WTC11 (cell line): ENCODE measurements at regions not wholly inside any gene's neighbourhood (a gene's known extent, or its start where the extent isn't known, plus 50 kb on each side); places are given as distances from the start of the nearest gene placed in this dataset.

Experiments used
- MAX ChIP-seq: sonication (generic); formaldehyde crosslinking; IDR thresholded peaks from 2 replicates; pipeline ENCODE4 v1.8.0; 2022; ENCODE audit warnings: mild to moderate bottlenecking, missing genetic modification reagents
- RELA ChIP-seq: sonication (generic); formaldehyde crosslinking; IDR thresholded peaks from 2 replicates; pipeline ENCODE4 v1.8.1; 2022; ENCODE audit warnings: missing genetic modification reagents, mild to moderate bottlenecking, borderline replicate concordance
- ZNF138 ChIP-seq: sonication (generic); formaldehyde crosslinking; conservative IDR thresholded peaks from 2 replicates; pipeline ENCODE4 v1.8.1; 2022; ENCODE audit warnings: mild to moderate bottlenecking, moderate library complexity, missing genetic modification reagents
- ZNF263 ChIP-seq: sonication (generic); formaldehyde crosslinking; IDR thresholded peaks from 2 replicates; pipeline ENCODE4 v1.8.1; 2022; ENCODE audit warnings: low read depth, mild to moderate bottlenecking, moderate library complexity, missing genetic modification reagents
- TF ChIP-seq, protein P1 (sequence below): fragments of 200-600 bp; IDR thresholded peaks from 2 replicates; pipeline ENCODE4 v1.8.0; 2022; ENCODE audit warnings: antibody characterized with exemption
- TF ChIP-seq, protein P2 (sequence below): fragments of 250-450 bp; sonication (Bioruptor Pico); conservative IDR thresholded peaks from 2 replicates; pipeline ENCODE4 v1.9.0; 2021; ENCODE audit warnings: mild to moderate bottlenecking
- TF ChIP-seq, protein P3 (sequence below): sonication (generic); formaldehyde crosslinking; IDR thresholded peaks from 2 replicates; pipeline ENCODE4 v1.8.0; 2022; ENCODE audit warnings: mild to moderate bottlenecking, missing genetic modification reagents
- TF ChIP-seq, protein P4 (sequence below): sonication (generic); formaldehyde crosslinking; IDR thresholded peaks from 2 replicates; pipeline ENCODE4 v1.8.1; 2023; ENCODE audit warnings: mild to moderate bottlenecking, missing genetic modification reagents, moderate library complexity

- no peak for TF ChIP-seq ZNF138 (CRISPR knock-in tag)
- TF ChIP-seq, protein P1, sequence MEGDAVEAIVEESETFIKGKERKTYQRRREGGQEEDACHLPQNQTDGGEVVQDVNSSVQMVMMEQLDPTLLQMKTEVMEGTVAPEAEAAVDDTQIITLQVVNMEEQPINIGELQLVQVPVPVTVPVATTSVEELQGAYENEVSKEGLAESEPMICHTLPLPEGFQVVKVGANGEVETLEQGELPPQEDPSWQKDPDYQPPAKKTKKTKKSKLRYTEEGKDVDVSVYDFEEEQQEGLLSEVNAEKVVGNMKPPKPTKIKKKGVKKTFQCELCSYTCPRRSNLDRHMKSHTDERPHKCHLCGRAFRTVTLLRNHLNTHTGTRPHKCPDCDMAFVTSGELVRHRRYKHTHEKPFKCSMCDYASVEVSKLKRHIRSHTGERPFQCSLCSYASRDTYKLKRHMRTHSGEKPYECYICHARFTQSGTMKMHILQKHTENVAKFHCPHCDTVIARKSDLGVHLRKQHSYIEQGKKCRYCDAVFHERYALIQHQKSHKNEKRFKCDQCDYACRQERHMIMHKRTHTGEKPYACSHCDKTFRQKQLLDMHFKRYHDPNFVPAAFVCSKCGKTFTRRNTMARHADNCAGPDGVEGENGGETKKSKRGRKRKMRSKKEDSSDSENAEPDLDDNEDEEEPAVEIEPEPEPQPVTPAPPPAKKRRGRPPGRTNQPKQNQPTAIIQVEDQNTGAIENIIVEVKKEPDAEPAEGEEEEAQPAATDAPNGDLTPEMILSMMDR: no peak
- TF ChIP-seq, protein P2, sequence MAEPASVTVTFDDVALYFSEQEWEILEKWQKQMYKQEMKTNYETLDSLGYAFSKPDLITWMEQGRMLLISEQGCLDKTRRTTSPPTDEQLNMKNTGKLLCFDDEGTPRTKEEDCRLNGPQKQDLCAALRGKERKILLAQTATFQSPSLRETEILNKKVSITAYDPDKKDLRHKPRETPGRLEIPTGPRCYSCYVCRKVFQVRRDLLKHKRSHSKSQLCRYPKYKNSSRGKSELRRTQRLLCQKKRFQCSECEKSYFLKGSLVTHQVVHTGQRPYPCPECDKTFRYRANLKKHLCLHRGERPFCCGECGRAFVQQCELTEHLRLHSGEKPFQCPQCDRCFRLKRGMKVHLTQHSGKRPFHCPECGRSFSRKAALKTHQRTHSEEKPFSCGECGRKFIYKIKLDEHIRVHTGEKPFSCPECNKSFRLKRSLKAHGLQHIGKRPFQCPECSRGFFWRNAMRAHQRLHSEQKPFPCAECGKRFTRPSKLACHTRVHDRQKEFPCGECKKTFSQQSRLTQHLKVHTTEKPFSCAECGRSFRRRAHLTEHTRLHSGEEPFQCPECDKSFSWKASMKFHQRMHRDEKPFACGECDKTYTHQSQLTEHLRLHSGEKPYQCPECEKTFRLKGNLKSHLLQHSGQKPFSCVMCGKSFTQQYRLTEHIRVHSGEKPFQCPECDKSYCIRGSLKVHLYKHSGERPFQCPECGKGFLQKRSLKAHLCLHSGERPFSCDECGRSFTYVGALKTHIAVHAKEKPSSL (CRISPR knock-in tag): no peak
- TF ChIP-seq, protein P3, sequence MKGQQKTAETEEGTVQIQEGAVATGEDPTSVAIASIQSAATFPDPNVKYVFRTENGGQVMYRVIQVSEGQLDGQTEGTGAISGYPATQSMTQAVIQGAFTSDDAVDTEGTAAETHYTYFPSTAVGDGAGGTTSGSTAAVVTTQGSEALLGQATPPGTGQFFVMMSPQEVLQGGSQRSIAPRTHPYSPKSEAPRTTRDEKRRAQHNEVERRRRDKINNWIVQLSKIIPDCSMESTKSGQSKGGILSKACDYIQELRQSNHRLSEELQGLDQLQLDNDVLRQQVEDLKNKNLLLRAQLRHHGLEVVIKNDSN: no peak
- TF ChIP-seq RELA: no peak
- no peak for TF ChIP-seq MAX (CRISPR knock-in tag)
- TF ChIP-seq, protein P4, sequence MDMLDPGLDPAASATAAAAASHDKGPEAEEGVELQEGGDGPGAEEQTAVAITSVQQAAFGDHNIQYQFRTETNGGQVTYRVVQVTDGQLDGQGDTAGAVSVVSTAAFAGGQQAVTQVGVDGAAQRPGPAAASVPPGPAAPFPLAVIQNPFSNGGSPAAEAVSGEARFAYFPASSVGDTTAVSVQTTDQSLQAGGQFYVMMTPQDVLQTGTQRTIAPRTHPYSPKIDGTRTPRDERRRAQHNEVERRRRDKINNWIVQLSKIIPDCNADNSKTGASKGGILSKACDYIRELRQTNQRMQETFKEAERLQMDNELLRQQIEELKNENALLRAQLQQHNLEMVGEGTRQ (CRISPR knock-in tag): no peak
- TF ChIP-seq ZNF263 (CRISPR knock-in tag): no peak
Measured at GRCh38 chr5:152901754-152902153, 496.7 kb upstream of the NMUR2 start.
